ENCODE measurements at regions not wholly inside any gene's neighbourhood (a gene's known extent, or its start where the extent isn't known, plus 50 kb on each side); places are given as distances from the start of the nearest gene placed in this dataset.

- H3K4me3 ChIP-seq (ENCODE audit: low read length): no peak overlapping the region
- no peaks in the 10 kb centered on the region for H4K20me1 ChIP-seq (ENCODE audit: insufficient read depth, low read length)
- H3K79me2 ChIP-seq (ENCODE audit: low read length): no peaks in the 10 kb centered on the region
- peaks cover 12% of the 10 kb centered on the region for H3K36me3 ChIP-seq (replicated peaks; ENCODE audit: low read depth, low read length)
- peak overlapping the region; percentile 36 for H3K4me2 ChIP-seq (ENCODE audit: low read length)
- peaks cover 38% of the 10 kb centered on the region for H3K4me1 ChIP-seq (ENCODE audit: low read length)
- no peak overlapping the region for H3K9ac ChIP-seq (ENCODE audit: low read length)
- no peak overlapping the region for H2AFZ ChIP-seq (ENCODE audit: low read depth, low read length)
- no peaks in the 10 kb centered on the region for H3K27me3 ChIP-seq (ENCODE audit: low read depth, low read length)
- H3K9me3 ChIP-seq (ENCODE audit: insufficient read depth, low read length): peaks cover 7% of the 10 kb centered on the region; the same call in 1 of the 2 replicates
- TF ChIP-seq EZH2phosphoT487 (IDR thresholded peaks at IDR 0.05; ENCODE audit: low read depth): no peak
- TF ChIP-seq, protein P1, sequence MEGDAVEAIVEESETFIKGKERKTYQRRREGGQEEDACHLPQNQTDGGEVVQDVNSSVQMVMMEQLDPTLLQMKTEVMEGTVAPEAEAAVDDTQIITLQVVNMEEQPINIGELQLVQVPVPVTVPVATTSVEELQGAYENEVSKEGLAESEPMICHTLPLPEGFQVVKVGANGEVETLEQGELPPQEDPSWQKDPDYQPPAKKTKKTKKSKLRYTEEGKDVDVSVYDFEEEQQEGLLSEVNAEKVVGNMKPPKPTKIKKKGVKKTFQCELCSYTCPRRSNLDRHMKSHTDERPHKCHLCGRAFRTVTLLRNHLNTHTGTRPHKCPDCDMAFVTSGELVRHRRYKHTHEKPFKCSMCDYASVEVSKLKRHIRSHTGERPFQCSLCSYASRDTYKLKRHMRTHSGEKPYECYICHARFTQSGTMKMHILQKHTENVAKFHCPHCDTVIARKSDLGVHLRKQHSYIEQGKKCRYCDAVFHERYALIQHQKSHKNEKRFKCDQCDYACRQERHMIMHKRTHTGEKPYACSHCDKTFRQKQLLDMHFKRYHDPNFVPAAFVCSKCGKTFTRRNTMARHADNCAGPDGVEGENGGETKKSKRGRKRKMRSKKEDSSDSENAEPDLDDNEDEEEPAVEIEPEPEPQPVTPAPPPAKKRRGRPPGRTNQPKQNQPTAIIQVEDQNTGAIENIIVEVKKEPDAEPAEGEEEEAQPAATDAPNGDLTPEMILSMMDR (IDR thresholded peaks at IDR 0.05; ENCODE audit: low read depth, low read length): no peak
- H3K27ac ChIP-seq (ENCODE audit: low read length): peak overlapping the region; percentile 10; the same call in 1 of the 2 replicates
Observed at GRCh38 chr1:224486801-224487583, 52.4 kb upstream of the WDR26 start.

DNA sequence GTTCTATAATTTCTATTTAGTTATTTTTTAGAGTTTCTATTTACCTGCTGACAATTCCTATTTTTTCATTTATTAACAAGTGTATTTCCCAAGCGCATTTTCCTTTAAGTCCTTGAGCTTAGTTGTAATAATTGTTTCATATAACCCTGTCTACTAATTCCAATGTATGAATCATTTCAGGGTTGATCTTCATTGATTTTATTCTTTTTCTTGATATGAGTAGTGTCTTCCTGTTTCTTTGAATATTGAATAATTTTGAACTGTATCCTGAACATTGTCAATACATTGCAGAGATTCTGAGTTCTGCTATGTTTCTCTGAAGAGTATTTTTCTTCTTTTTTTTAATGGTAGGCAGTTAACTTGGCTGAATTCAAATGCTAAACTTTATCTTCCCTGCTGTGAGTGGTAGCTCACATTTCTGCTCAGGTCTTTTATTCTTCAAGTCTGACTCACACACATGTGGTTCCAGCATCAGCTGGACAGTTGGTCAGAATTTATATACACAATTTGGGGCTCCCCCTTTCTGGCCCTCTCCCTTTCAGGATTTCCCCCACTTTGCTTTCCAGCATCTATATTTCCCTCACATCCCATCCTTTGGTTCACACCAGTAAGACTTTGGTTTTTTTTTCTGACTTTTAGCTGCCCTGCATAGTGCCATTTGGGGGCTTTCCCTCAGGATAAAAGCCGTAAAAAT is 54.4 kb upstream of the WDR26 start:
- no peak overlapping the region for H2AFZ ChIP-seq (ENCODE audit: low read depth, low read length)
- no peak overlapping the region for H3K27ac ChIP-seq (ENCODE audit: low read length)
- no peak overlapping the region for H3K9ac ChIP-seq (ENCODE audit: low read length)
- H3K36me3 ChIP-seq (replicated peaks; ENCODE audit: low read depth, low read length): peaks cover 12% of the 10 kb centered on the region
- H3K4me1 ChIP-seq (ENCODE audit: low read length): peaks cover 38% of the 10 kb centered on the region
- no peaks in the 10 kb centered on the region for H3K27me3 ChIP-seq (ENCODE audit: low read depth, low read length)
- peak overlapping the region; percentile 21; the same call in 1 of the 2 replicates for H3K4me2 ChIP-seq (ENCODE audit: low read length)
- H4K20me1 ChIP-seq (ENCODE audit: insufficient read depth, low read length): no peaks in the 10 kb centered on the region
- peak overlapping the region; percentile 15; the same call in 1 of the 2 replicates for H3K4me3 ChIP-seq (ENCODE audit: low read length)
- no peaks in the 10 kb centered on the region for H3K79me2 ChIP-seq (ENCODE audit: low read length)
- TF ChIP-seq EZH2phosphoT487 (IDR thresholded peaks at IDR 0.05; ENCODE audit: low read depth): no peak
- TF ChIP-seq, protein P1 (IDR thresholded peaks at IDR 0.05; ENCODE audit: low read depth, low read length): no peak
- H3K9me3 ChIP-seq (ENCODE audit: insufficient read depth, low read length): peaks cover 7% of the 10 kb centered on the region; the same call in 1 of the 2 replicates

DNA sequence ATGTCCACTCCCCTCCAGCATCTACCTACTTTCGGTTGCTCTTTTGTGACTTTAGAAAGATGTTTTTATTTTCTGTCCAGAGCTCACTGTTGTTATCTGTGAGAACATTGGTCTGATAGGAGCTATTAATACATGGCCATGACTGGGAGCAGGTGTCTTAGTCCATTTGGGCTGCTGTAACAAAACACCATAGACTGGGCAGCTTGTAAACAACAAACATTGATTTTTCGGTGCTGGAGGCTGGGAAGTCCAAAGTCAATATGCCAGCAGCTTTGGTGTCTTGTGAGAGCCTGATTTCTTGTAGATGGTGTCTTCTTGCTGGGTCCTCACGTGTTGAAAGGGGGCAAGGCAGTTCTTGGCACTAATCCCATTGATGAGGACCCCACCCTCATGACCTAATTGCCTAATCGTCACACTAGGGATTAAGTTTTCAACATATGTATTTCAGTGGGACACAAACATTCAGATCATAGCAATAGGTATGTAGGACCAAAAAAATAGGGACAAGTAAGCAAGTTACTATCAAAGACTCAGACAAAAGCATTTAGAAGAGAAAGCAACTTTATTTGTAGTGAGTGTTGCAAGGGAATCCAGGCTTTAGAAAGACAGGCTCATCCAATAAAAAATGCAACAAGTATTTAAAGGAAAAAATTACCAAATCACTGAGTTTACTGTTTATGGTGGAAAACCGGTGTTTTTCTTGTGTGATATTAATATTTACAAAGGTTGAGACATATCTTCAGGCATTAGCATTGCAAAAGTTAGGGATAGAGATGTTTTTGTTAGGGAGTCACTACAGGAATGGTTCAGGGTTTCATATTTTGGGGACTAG is 55.2 kb upstream of the WDR26 start:
- no peak overlapping the region for H2AFZ ChIP-seq (ENCODE audit: low read depth, low read length)
- peaks cover 12% of the 10 kb centered on the region for H3K36me3 ChIP-seq (replicated peaks; ENCODE audit: low read depth, low read length)
- no peak overlapping the region for H3K4me3 ChIP-seq (ENCODE audit: low read length)
- no peak overlapping the region for H3K9ac ChIP-seq (ENCODE audit: low read length)
- peaks cover 7% of the 10 kb centered on the region; the same call in 1 of the 2 replicates for H3K9me3 ChIP-seq (ENCODE audit: insufficient read depth, low read length)
- H3K27ac ChIP-seq (ENCODE audit: low read length): no peak overlapping the region
- H3K79me2 ChIP-seq (ENCODE audit: low read length): no peaks in the 10 kb centered on the region
- H3K27me3 ChIP-seq (ENCODE audit: low read depth, low read length): no peaks in the 10 kb centered on the region
- H3K4me2 ChIP-seq (ENCODE audit: low read length): peak overlapping the region; percentile 21; the same call in 1 of the 2 replicates
- no peaks in the 10 kb centered on the region for H4K20me1 ChIP-seq (ENCODE audit: insufficient read depth, low read length)
- TF ChIP-seq EZH2phosphoT487 (IDR thresholded peaks at IDR 0.05; ENCODE audit: low read depth): no peak
- TF ChIP-seq, protein P1 (IDR thresholded peaks at IDR 0.05; ENCODE audit: low read depth, low read length): no peak
- peaks cover 38% of the 10 kb centered on the region for H3K4me1 ChIP-seq (ENCODE audit: low read length)

Measured in OCI-LY3 (cell line).